Calu3 (cell line): ENCODE measurements at regions not wholly inside any gene's neighbourhood (a gene's known extent, or its start where the extent isn't known, plus 50 kb on each side); places are given as distances from the start of the nearest gene placed in this dataset.

ENCODE experiments used
- BruUV-seq: library from RNA; stranded (reverse); fragments of 400-500 nt; replicated peaks from 2 replicates; lab custom pipeline; 2021; lab: Mats Ljungman, UMichigan
- CTCF ChIA-PET: fragments of 300-600 bp; sonication (Branson Sonifier 250); formaldehyde crosslinking; loops from one replicate; lab custom pipeline; 2022; ENCODE audit warnings: antibody characterized with exemption; lab: Charles Lee
- DNase-seq: peaks from one replicate; pipeline ENCODE4 v3.0.0; 2022
- H3K27ac Mint-ChIP-seq: one replicate; pipeline ENCODE4 v1.8.0; 2022; ENCODE audit warnings: mixed read lengths; ENCODE audit not compliant: unreplicated experiment
- H3K27me3 Mint-ChIP-seq: one replicate; pipeline ENCODE4 v1.8.0; 2022; ENCODE audit warnings: mixed read lengths; ENCODE audit not compliant: unreplicated experiment
- H3K36me3 Mint-ChIP-seq: one replicate; pipeline ENCODE4 v1.8.0; 2022; ENCODE audit warnings: mild to moderate bottlenecking, moderate library complexity, mixed read lengths; ENCODE audit not compliant: insufficient read depth, unreplicated experiment
- H3K4me1 Mint-ChIP-seq: one replicate; pipeline ENCODE4 v1.8.0; 2022; ENCODE audit warnings: mild to moderate bottlenecking, low read depth, mixed read lengths; ENCODE audit not compliant: unreplicated experiment
- H3K4me3 Mint-ChIP-seq: one replicate; pipeline ENCODE4 v1.8.0; 2022; ENCODE audit warnings: mild to moderate bottlenecking, low read depth, moderate library complexity, mixed read lengths; ENCODE audit not compliant: unreplicated experiment
- H3K9me3 Mint-ChIP-seq: one replicate; pipeline ENCODE4 v1.8.0; 2022; ENCODE audit warnings: low read depth, mixed read lengths; ENCODE audit not compliant: unreplicated experiment
- intact Hi-C: fragments of 100-400 bp; cut with micrococcal nuclease; formaldehyde crosslinking; loops from one replicate; pipeline ENCODE4 v1.10.0; 2022; ENCODE audit not compliant: unreplicated experiment
- TF ChIP-seq, protein P1 (sequence below): fragments of 200-600 bp; IDR thresholded peaks from one replicate; pipeline ENCODE4 v1.8.0; 2022; ENCODE audit warnings: antibody characterized with exemption; ENCODE audit not compliant: unreplicated experiment

DNA sequence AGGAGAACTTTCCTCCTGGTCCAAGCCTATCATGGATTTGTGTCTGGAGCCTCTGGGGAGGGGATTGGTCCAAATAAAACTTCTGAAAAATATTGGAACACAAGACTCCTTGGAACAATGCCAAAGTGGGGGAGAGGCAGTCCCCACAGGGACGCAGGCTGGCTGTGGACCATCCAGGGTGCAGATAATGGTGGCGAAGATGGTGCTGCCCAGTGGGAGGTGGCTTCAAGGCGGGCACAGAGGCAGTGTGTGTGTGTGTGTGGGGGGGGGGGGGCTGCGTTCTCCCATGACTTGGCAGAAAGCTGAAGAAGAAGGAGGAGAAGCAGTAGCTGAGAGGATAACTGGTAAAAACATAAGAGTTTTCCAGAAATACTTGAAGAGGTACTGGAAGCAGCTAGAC is 186.4 kb downstream of the MELK start:
- no peak for DNase-seq
- peaks cover 44% of the 10 kb centered on the region for H3K27me3 Mint-ChIP-seq
- no peaks in the 10 kb centered on the region for H3K4me1 Mint-ChIP-seq
- TF ChIP-seq, protein P1, sequence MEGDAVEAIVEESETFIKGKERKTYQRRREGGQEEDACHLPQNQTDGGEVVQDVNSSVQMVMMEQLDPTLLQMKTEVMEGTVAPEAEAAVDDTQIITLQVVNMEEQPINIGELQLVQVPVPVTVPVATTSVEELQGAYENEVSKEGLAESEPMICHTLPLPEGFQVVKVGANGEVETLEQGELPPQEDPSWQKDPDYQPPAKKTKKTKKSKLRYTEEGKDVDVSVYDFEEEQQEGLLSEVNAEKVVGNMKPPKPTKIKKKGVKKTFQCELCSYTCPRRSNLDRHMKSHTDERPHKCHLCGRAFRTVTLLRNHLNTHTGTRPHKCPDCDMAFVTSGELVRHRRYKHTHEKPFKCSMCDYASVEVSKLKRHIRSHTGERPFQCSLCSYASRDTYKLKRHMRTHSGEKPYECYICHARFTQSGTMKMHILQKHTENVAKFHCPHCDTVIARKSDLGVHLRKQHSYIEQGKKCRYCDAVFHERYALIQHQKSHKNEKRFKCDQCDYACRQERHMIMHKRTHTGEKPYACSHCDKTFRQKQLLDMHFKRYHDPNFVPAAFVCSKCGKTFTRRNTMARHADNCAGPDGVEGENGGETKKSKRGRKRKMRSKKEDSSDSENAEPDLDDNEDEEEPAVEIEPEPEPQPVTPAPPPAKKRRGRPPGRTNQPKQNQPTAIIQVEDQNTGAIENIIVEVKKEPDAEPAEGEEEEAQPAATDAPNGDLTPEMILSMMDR, result no peak
- no peaks in the 10 kb centered on the region for H3K9me3 Mint-ChIP-seq
- no peaks in the 10 kb centered on the region for H3K36me3 Mint-ChIP-seq
- no peak overlapping the region for H3K27ac Mint-ChIP-seq
- CTCF ChIA-PET, result no interaction called here
- intact Hi-C loops, result no loop called here
- H3K4me3 Mint-ChIP-seq, result no peak overlapping the region
- no TSS peak for BruUV-seq

DNA sequence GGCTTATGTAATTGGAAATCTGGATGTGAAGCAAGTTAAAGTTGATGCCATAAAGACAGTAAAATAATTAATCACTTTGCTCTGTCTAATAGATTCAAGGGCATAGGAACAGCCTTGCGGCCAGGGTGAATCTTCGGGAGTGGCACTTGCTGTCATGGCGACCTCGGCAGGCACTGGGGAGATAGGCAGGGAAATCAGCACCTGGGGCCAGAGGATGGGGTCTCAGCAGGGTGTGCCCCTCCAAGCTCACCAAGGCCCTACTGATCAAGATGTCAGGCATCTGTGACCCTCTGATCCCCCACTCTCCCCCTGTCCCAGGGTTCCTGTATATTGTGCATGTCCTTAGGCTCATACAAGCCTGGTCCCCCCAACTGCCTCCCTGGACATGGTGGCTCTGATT is 187.3 kb downstream of the MELK start:
- intact Hi-C loops, result no loop called here
- TF ChIP-seq, protein P1, result no peak
- no peaks in the 10 kb centered on the region for H3K9me3 Mint-ChIP-seq
- CTCF ChIA-PET, result no interaction called here
- no peak overlapping the region for H3K4me3 Mint-ChIP-seq
- peaks cover 38% of the 10 kb centered on the region for H3K27me3 Mint-ChIP-seq
- H3K27ac Mint-ChIP-seq, result no peak overlapping the region
- no peaks in the 10 kb centered on the region for H3K4me1 Mint-ChIP-seq
- no peak for DNase-seq
- no TSS peak for BruUV-seq
- no peaks in the 10 kb centered on the region for H3K36me3 Mint-ChIP-seq

DNA sequence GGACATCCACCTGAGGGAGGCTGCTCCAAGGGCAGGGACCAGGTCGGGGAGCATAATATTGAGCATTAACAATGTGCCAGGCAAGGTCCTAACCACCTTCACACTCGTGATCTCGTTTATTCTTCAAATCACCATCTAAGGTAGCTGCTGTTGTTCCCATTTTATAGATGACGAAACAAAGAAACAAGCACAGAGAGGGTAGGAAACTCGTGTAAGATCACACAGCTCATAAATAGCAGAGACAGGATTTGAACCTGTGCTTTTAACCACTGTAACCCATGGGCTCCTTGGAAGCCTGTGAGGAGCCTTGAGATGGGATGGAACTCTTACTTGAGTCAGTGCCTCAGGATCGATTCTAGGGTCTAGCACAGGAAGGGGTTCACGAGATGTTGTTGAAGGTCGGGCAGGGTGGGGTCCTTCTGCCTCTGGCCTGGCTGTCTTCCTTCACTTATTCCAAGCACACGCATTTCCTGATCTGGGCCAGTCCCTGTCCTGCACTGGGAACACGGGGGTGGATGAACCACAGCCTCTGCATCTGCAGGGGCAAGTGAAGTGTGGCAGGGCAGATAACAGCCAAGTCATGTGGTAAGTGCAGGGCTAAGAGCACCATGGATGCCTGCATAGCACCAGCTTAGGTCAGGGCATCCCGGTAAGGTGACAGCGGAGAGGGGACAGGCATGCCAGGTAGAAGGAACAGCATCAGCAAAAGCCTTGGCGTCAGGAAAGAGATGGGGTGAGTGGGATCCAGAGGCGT is 188.1 kb downstream of the MELK start:
- no TSS peak for BruUV-seq
- Mint-ChIP-seq H3K27me3 (peaks cover 29% of the 10 kb centered on the region), H3K27ac (no peak overlapping the region), H3K36me3 (no peaks in the 10 kb centered on the region), H3K9me3 (no peaks in the 10 kb centered on the region), H3K4me1 (no peaks in the 10 kb centered on the region), H3K4me3 (no peak overlapping the region)
- no peak for DNase-seq
- TF ChIP-seq, protein P1, result no peak
- intact Hi-C loops, result no loop called here
- CTCF ChIA-PET, result no interaction called here

DNA sequence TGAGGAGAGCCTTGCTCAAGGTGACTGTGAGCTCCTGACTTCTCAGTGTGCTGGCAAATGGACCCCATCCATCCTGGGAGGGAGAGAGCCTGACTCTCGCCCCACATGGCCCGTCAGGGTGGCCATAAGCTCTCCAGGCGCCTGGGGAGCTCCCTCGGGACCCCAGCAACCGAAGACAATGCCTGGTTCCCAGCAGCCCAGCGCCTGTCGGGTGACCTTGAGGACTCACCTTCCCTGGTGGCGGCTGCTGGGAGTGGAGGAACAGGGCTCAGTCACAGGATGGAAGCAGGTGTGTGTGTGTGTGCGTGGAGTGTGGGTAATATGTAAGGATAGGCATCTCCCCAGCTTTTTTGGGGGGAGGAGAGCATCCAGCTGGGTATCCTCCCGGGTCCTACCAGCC is 190.3 kb downstream of the MELK start:
- H3K9me3 Mint-ChIP-seq, result no peaks in the 10 kb centered on the region
- no TSS peak for BruUV-seq

More for the DNA sequence above, 190.3 kb downstream of the MELK start:
- no peak for DNase-seq
- CTCF ChIA-PET, result no interaction called here
- H3K4me3 Mint-ChIP-seq, result no peak overlapping the region
- TF ChIP-seq, protein P1, result no peak
- H3K27ac Mint-ChIP-seq, result no peak overlapping the region
- peaks cover 22% of the 10 kb centered on the region for H3K27me3 Mint-ChIP-seq
- no peaks in the 10 kb centered on the region for H3K4me1 Mint-ChIP-seq
- H3K36me3 Mint-ChIP-seq, result no peaks in the 10 kb centered on the region
- intact Hi-C loops, result no loop called here
